ENCODE measurements at regions not wholly inside any gene's neighbourhood (a gene's known extent, or its start where the extent isn't known, plus 50 kb on each side); places are given as distances from the start of the nearest gene placed in this dataset.

DNA sequence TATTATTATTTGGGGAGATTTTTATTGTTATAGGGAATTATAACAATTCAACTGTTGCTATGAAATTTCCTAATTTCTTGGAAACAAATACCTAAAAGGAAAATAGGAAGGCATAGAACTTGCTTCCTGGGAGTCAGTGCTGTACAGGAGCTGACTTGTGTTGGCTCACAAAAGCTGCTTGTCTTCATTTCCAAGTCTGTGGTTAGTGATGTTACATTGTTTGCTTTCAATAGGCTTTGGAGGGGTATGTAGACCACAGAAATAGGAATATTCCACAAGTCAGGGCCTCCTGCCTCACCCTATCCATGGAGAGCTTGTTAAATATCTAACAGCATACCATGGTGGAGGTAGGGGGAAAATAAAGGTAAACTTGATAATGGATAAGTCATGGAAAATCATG is 688.9 kb upstream of the FAM98A start:
- Histone ChIP-seq H3K9me3 (ENCODE audit: control insufficient read depth, low read length) (no peaks in the 10 kb centered on the region), H3K4me1 (ENCODE audit: control insufficient read depth, insufficient read depth, low read length, poor library complexity, severe bottlenecking) (no peaks in the 10 kb centered on the region)

DNA sequence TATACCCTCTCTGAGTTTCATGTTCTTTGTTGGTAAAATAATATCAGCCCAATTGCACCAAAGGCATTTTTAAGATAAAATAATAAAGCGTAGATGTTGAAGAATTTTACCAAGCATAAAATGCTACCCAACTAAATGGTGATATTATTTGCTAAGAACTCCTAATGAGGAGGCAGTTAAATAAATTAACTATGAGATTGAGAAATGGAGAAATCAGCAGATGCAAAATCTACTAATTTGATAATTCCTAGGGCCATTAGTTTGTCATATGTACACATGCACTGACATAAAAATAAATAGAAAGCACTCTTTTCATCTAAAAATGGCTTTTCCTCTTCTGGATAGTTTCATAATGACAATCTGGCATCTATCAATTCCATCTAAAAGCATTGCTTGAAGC is 681.5 kb upstream of the FAM98A start:
- Histone ChIP-seq H3K27ac (ENCODE audit: low read depth, low read length, severe bottlenecking) (no peak overlapping the region), H3K36me3 (ENCODE audit: control insufficient read depth, insufficient read depth, low read length) (no peaks in the 10 kb centered on the region), H3K4me3 (ENCODE audit: extremely low read depth, insufficient read depth, low read length, poor library complexity, severe bottlenecking) (no peak overlapping the region), H3K9me3 (ENCODE audit: control insufficient read depth, low read length) (no peaks in the 10 kb centered on the region), H3K4me1 (ENCODE audit: control insufficient read depth, insufficient read depth, low read length, poor library complexity, severe bottlenecking) (no peaks in the 10 kb centered on the region)
- no CpG with 5 or more reads among the region's 1 CpG for WGBS, 2 experiments (ENCODE audit: insufficient coverage in 2 of 2)

More for the DNA sequence above, 688.9 kb upstream of the FAM98A start:
- Histone ChIP-seq H3K36me3 (ENCODE audit: control insufficient read depth, insufficient read depth, low read length) (no peaks in the 10 kb centered on the region), H3K4me3 (ENCODE audit: extremely low read depth, insufficient read depth, low read length, poor library complexity, severe bottlenecking) (no peak overlapping the region), H3K27ac (ENCODE audit: low read depth, low read length, severe bottlenecking) (no peak overlapping the region)

DNA sequence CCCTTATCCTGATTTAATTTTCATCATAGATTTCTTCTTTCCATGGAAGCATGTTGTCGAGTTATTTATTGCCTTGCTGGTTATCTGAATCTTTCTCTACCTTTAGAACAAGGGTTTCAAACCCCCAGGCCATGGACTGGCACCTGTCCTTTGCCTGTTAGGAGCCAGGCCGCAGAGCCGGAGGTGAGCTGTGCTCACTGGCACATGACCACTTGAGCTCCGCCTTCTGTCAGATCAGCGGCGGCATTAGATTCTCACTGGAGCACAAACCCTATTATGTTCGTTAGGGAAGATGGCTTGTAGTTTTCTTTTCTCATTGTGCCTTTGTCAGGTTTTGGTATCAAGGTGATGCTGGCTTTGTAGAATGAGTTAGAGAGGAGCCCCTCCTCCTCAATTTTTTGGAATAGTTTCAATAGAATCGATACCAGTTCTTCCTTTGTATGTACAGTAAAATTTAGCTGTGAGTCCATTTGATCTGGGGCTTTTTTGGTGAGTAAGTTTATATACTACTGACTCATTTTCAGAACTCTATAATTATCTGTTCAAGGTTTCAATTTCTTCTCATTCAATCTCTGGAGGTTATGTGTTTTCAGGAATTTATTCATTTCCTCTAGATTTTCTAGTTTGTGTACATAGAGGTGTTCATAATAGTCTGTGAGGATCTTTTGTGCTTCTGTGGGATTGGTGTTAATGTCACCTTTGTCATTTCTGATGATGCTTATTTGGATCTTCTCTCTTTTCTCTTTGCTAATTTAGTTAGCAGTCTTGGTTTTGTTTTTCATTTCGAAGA is 668.0 kb upstream of the FAM98A start:
- Histone ChIP-seq H3K4me1 (ENCODE audit: control insufficient read depth, insufficient read depth, low read length, poor library complexity, severe bottlenecking) (no peaks in the 10 kb centered on the region), H3K9me3 (ENCODE audit: control insufficient read depth, low read length) (no peaks in the 10 kb centered on the region), H3K4me3 (ENCODE audit: extremely low read depth, insufficient read depth, low read length, poor library complexity, severe bottlenecking) (no peak overlapping the region), H3K36me3 (ENCODE audit: control insufficient read depth, insufficient read depth, low read length) (no peaks in the 10 kb centered on the region), H3K27ac (ENCODE audit: low read depth, low read length, severe bottlenecking) (no peak overlapping the region)
- 83 to 100% methylated on average over 1 to 3 of the region's 9 CpGs for WGBS, 2 experiments (ENCODE audit: insufficient coverage in 2 of 2)

DNA sequence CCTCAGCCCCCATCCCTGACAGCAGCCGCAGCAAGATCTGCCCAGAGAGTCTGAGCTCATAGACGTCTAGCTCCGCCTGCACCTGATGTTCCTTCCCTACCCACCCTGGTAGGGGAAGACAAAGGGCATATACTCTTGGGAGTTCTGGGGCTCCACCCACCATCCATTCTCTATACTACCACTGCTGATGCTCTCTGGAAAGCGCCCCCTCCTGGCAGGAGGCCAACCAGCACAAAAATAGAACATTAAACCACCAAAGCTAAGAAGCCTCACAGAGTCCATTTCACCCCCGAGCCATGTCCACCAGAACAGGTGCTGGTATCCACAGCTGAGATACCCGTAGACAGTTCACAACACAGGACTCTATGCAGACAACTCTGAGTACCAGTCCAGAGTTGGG is 662.6 kb upstream of the FAM98A start:
- Histone ChIP-seq H3K9me3 (ENCODE audit: control insufficient read depth, low read length) (no peaks in the 10 kb centered on the region), H3K4me1 (ENCODE audit: control insufficient read depth, insufficient read depth, low read length, poor library complexity, severe bottlenecking) (no peaks in the 10 kb centered on the region), H3K27ac (ENCODE audit: low read depth, low read length, severe bottlenecking) (no peak overlapping the region), H3K36me3 (ENCODE audit: control insufficient read depth, insufficient read depth, low read length) (no peaks in the 10 kb centered on the region), H3K4me3 (ENCODE audit: extremely low read depth, insufficient read depth, low read length, poor library complexity, severe bottlenecking) (no peak overlapping the region)
- 75 to 100% methylated on average over 1 to 2 of the region's 6 CpGs for WGBS, 2 experiments (ENCODE audit: insufficient coverage in 2 of 2)

DNA sequence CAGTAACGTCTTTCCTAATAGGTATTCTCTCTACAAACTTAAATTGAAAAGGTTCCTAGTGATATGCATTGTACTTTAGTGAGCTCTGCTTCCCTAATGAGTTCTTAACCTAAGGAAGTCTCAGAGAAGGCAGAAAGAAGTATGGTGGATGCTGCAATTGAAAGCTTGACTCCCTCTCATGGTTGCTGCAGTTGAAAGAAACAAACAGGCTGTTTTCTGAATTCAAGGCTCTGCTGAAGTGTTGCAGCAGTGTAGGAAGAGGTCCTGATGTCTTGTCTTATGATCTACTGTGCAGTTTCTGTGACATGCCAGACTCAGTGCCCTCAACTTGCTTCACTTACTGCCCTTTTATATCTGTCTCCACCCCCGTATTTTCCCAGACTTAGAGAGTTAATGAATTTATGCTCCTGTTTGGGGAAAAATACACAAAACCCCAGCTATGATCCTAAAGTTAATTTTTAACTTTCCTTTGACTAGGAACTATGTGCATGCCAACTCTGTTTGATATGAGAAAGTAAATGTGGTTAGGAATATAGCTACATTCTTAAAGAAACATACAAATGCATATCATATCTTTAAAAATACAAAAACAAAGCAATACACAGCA is 655.3 kb upstream of the FAM98A start:
- WGBS, 2 experiments (ENCODE audit: insufficient coverage in 2 of 2): no CpG with 5 or more reads among the region's 2 CpGs
- Histone ChIP-seq H3K27ac (ENCODE audit: low read depth, low read length, severe bottlenecking) (no peak overlapping the region), H3K36me3 (ENCODE audit: control insufficient read depth, insufficient read depth, low read length) (no peaks in the 10 kb centered on the region)

DNA sequence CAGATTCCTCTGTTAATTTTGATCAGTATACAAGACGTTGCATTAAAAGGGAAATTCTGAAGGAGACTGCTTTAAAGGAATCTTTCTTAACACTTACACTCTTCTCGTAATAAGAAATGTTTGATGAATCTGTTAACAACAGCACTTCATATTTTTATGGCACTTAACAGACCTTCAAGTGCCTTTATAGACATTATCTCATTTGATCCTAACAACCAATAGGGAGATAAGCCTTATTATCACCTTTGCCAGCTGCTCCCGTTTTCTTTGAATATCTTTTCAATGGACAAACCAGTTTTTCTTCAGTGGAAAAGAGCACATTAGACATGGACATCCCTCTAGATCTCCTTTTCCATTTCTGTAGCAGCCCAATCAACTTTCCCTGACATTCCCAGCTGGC is 653.0 kb upstream of the FAM98A start:
- Histone ChIP-seq H3K9me3 (ENCODE audit: control insufficient read depth, low read length) (no peaks in the 10 kb centered on the region), H3K4me3 (ENCODE audit: extremely low read depth, insufficient read depth, low read length, poor library complexity, severe bottlenecking) (no peak overlapping the region), H3K36me3 (ENCODE audit: control insufficient read depth, insufficient read depth, low read length) (no peaks in the 10 kb centered on the region), H3K27ac (ENCODE audit: low read depth, low read length, severe bottlenecking) (no peak overlapping the region), H3K4me1 (ENCODE audit: control insufficient read depth, insufficient read depth, low read length, poor library complexity, severe bottlenecking) (no peaks in the 10 kb centered on the region)
- WGBS, 2 experiments (ENCODE audit: insufficient coverage in 2 of 2): 0 to 36% methylated on average over 1 to 2 of the region's 3 CpGs

More for the DNA sequence above, 655.3 kb upstream of the FAM98A start:
- Histone ChIP-seq H3K9me3 (ENCODE audit: control insufficient read depth, low read length) (no peaks in the 10 kb centered on the region), H3K4me1 (ENCODE audit: control insufficient read depth, insufficient read depth, low read length, poor library complexity, severe bottlenecking) (no peaks in the 10 kb centered on the region), H3K4me3 (ENCODE audit: extremely low read depth, insufficient read depth, low read length, poor library complexity, severe bottlenecking) (no peak overlapping the region)

DNA sequence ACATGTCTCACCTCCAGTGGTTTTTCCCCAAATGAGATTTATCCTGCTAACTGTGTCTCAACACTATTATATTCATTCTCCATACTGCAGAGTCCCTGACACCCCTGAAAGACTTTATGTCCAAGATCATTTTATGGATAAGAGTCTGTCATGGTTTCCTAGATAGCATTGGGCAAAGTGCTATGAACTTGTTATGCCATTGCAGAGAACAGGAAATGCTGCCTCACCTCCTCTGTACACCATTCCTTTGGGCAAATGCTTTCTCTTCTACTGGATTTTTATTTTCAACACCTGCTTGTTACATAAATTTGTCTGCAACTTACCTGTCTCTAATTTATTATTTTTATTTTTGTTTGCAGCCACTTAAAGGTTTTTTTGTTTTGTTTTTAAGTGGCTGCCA is 652.5 kb upstream of the FAM98A start:
- Histone ChIP-seq H3K4me3 (ENCODE audit: extremely low read depth, insufficient read depth, low read length, poor library complexity, severe bottlenecking) (no peak overlapping the region), H3K9me3 (ENCODE audit: control insufficient read depth, low read length) (no peaks in the 10 kb centered on the region), H3K4me1 (ENCODE audit: control insufficient read depth, insufficient read depth, low read length, poor library complexity, severe bottlenecking) (no peaks in the 10 kb centered on the region), H3K27ac (ENCODE audit: low read depth, low read length, severe bottlenecking) (no peak overlapping the region), H3K36me3 (ENCODE audit: control insufficient read depth, insufficient read depth, low read length) (no peaks in the 10 kb centered on the region)

DNA sequence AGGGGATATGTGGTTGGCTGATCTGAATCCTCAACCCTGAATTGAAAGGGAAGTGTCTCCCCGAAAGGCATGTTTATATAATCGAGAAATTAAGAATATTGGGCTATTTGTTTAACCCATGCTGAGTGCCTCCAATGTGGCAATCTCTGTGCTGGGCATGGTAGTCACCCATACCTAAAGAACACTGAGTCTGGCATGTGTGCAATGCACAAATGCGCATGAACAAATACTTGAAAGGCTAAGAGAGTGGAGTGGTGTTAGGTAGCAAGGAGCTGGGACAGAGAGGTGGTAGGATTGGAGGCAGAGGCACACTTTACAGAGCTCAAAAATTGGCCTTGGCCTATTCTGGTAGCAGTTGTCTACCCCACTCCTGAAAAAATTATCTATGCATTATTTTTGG is 645.1 kb upstream of the FAM98A start:
- WGBS, 2 experiments (ENCODE audit: insufficient coverage in 2 of 2): 75 to 85% methylated on average over 3 of the region's 3 CpGs
- H3K9me3 ChIP-seq (ENCODE audit: control insufficient read depth, low read length): no peaks in the 10 kb centered on the region
- no peaks in the 10 kb centered on the region for H3K36me3 ChIP-seq (ENCODE audit: control insufficient read depth, insufficient read depth, low read length)

DNA sequence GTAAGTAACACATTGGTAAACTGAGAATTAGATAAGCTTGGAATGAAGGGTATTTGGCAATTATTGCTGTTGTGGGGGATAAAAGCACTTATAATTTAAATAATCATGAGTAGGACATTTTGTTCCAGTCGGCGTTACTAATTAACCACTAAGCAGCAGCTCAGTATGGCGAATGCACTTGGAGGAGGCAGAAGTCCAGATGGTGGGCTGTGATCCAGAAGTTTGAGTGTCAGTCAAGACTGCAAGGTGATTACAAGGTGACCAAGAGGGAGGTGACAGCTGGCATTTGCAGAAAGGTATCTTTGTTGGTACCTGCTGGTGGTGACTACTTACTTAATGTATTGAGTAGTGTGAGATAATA is 643.6 kb upstream of the FAM98A start:
- no peak overlapping the region for H3K27ac ChIP-seq (ENCODE audit: low read depth, low read length, severe bottlenecking)
- no peak overlapping the region for H3K4me3 ChIP-seq (ENCODE audit: extremely low read depth, insufficient read depth, low read length, poor library complexity, severe bottlenecking)
- peaks cover 2% of the 10 kb centered on the region for H3K9me3 ChIP-seq (ENCODE audit: control insufficient read depth, low read length)
- no peaks in the 10 kb centered on the region for H3K4me1 ChIP-seq (ENCODE audit: control insufficient read depth, insufficient read depth, low read length, poor library complexity, severe bottlenecking)
- 63% methylated on average over 3 of the region's 3 CpGs; no CpG with 5 or more reads in 1 of the 2 experiments for WGBS, 2 experiments (ENCODE audit: insufficient coverage in 2 of 2)
- H3K36me3 ChIP-seq (ENCODE audit: control insufficient read depth, insufficient read depth, low read length): no peaks in the 10 kb centered on the region

More for the DNA sequence above, 645.1 kb upstream of the FAM98A start:
- H3K4me3 ChIP-seq (ENCODE audit: extremely low read depth, insufficient read depth, low read length, poor library complexity, severe bottlenecking): no peak overlapping the region
- H3K27ac ChIP-seq (ENCODE audit: low read depth, low read length, severe bottlenecking): no peak overlapping the region
- H3K4me1 ChIP-seq (ENCODE audit: control insufficient read depth, insufficient read depth, low read length, poor library complexity, severe bottlenecking): no peaks in the 10 kb centered on the region

DNA sequence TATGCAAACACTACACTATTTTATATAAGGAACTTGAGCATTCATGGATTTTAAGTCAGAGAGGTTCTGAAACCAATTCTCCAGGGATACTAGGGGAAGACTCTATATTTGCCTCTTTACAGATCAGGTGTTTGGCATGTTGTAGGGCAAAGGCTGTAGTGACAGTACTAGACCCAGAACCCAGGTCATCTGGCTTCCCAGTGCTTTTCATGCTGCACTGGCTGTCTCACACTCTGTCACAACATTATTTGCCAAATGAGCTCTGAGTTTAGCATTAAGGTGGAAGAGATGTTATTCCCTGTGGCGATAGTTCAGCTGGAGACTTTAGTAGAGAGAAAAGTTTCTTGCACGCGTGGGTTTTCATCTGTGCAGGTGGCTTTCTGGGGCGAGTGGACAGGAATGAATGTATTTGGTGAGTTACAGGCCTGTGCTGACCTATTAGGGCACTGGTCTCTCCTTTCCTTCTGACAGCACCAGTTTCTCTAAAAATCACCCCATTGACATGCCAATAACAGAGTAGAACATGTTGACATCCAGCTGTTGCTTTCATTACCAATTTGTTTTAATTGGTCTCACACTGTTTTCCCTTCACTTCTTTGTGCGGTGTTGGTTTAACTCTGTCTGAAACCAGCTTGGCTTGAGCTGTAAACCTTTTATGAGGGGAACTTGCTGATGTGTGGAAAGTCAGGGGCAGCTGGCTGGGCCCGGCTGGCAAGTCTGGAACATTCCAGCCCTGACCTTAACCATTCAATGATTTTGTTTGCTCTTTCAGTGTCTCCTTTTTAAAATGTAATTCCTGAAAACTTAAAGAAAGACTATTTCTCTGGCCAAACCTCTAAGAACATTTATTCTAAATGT is 643.0 kb upstream of the FAM98A start:
- WGBS, 2 experiments (ENCODE audit: insufficient coverage in 2 of 2): 20 to 75% methylated on average over 1 to 4 of the region's 6 CpGs
- H3K36me3 ChIP-seq (ENCODE audit: control insufficient read depth, insufficient read depth, low read length): no peaks in the 10 kb centered on the region
- H3K27ac ChIP-seq (ENCODE audit: low read depth, low read length, severe bottlenecking): no peak overlapping the region
- no peak overlapping the region for H3K4me3 ChIP-seq (ENCODE audit: extremely low read depth, insufficient read depth, low read length, poor library complexity, severe bottlenecking)
- no peaks in the 10 kb centered on the region for H3K4me1 ChIP-seq (ENCODE audit: control insufficient read depth, insufficient read depth, low read length, poor library complexity, severe bottlenecking)
- H3K9me3 ChIP-seq (ENCODE audit: control insufficient read depth, low read length): peaks cover 3% of the 10 kb centered on the region

DNA sequence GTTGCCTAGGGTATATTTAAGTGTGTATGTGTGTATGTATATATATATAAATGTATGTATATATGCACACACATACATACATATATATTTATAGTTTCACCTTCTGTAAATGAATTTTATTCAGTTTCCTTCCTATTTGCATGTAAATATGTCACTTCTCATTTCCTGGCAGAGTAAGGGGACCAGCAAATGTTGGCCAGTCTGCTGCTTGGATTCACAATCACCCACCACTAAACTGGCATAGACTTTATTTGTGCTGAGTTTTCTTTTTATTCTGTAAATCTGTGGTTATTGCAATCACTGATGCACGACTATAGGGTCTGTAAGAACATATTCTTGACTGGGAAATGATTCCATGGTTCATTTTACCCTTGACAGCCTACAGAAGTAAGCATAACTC is 640.4 kb upstream of the FAM98A start:
- H3K9me3 ChIP-seq (ENCODE audit: control insufficient read depth, low read length): peaks cover 3% of the 10 kb centered on the region
- no CpG with 5 or more reads among the region's 1 CpG for WGBS, 2 experiments (ENCODE audit: insufficient coverage in 2 of 2)
- no peak overlapping the region for H3K27ac ChIP-seq (ENCODE audit: low read depth, low read length, severe bottlenecking)
- H3K4me1 ChIP-seq (ENCODE audit: control insufficient read depth, insufficient read depth, low read length, poor library complexity, severe bottlenecking): no peaks in the 10 kb centered on the region
- no peak overlapping the region for H3K4me3 ChIP-seq (ENCODE audit: extremely low read depth, insufficient read depth, low read length, poor library complexity, severe bottlenecking)
- no peaks in the 10 kb centered on the region for H3K36me3 ChIP-seq (ENCODE audit: control insufficient read depth, insufficient read depth, low read length)
